HS-27A (cell line): ENCODE measurements at regions not wholly inside any gene's neighbourhood (a gene's known extent, or its start where the extent isn't known, plus 50 kb on each side); places are given as distances from the start of the nearest gene placed in this dataset.
"Not testable (repeated sequence)": the region's sequence is repeated elsewhere in the genome, so short reads cannot be mapped to it uniquely, and the experiment has no call there.

ENCODE experiments used
- DNase-seq: peaks from one replicate; pipeline ENCODE4 v3.0.0-alpha.2; 2012; ENCODE audit warnings: low read depth, missing footprints

DNA sequence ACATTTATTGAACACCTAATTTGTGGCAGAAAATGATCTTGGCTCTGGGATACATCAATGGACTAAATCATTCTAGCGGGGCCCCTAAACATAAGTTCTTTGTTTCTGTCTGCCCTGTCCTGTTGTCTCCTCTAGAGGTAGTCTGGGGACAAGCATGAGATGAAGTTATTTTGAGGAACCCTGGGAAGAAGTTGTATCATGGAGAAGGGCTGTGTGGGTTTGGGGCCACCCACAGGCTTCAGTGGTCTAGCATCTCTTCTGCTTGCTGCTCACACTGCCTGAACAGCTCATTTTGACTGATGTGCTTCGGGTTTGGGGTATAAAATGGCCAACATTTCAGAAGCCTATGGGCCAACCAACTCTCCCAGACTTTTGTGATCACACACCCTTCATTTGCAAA is 50.3 kb upstream of the OSBPL11 start:
- DNase-seq: no peak

DNA sequence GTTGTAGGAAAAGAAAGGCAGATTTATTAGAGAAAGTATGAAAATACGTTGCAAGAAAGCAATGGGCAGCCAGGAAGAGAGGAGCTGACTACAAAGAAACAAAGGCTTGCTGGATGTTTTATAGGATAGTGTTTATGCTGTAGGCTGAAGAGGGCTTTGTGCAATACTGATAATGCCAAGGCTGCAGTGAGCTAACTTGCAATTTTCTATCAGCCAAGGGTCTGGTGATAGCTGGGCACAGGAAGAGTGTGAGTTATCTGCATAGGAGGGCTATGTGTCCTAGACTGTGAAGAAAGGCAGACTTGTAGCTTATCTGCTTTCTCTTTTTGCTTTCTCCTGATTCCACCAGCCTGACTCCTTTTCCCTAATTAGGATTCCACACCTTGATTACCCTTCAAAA is 51.3 kb upstream of the OSBPL11 start:
- no peak for DNase-seq

DNA sequence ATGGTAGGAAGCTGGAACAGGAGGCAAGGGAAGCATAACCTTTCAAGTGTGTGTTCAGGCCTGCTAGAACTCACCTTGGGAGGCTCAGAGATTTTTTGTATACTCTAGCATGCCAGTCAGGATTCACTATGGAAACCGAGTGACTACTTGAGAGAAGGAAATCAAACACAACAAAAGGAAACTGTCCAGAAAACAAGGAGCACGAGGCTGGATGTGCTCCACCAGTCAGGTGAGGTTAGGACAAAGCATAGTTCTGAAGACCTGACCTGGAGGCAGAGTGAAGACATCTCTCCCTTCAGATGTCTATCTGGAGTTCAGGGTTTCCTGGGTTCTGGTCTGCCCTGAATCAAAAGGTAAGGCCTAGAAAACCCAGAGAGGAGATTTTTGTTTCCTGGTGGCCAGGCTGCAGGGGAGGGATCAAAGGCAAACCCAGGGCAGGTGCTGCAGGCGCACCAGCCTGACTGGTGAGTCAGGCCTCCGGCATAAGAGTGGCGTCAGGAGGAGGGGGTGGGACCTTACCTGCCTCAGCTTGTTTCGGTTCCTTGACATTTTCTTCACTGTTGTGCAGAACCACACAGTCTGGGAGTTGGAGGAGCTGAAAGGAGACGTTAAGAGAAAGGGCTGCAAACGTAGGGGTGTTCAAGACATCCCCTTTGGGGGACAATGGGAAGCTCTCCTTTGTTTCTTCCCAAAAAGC is 52.2 kb upstream of the OSBPL11 start:
- no peak for DNase-seq

- no peak for DNase-seq
Measured at GRCh38 chr3:125651244-125651643, 55.9 kb upstream of the OSBPL11 start.

GRCh38 chr3:125652349-125652748 is 57.1 kb upstream of the OSBPL11 start:
- DNase-seq: no peak

GRCh38 chr3:125654526-125654925 is 59.2 kb upstream of the OSBPL11 start:
- DNase-seq: no peak

- no peak for DNase-seq
Measured at GRCh38 chr3:125662675-125663074, 67.4 kb upstream of the OSBPL11 start.

- DNase-seq: no peak
Measured at GRCh38 chr3:125670352-125670751, 75.1 kb upstream of the OSBPL11 start.

DNA sequence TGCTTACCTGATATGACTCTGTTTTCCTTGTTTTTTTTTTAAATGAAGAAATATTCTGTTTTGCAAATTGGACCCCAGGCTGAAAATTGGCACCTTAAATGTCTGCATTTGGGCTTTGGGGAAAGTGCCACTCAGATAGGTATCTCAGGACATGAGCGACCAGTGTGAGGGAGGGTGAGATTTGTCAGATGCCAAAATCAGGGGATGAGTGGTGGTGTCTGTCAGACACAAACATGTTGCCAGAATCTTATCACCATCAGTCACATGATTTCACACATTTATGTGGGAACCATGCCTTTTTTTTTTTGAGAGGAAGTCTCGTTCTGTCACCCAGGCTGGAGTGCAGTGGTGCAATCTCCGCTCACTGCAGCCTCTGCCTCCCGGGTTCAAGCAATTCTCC is 75.6 kb upstream of the OSBPL11 start:
- no peak for DNase-seq

DNA sequence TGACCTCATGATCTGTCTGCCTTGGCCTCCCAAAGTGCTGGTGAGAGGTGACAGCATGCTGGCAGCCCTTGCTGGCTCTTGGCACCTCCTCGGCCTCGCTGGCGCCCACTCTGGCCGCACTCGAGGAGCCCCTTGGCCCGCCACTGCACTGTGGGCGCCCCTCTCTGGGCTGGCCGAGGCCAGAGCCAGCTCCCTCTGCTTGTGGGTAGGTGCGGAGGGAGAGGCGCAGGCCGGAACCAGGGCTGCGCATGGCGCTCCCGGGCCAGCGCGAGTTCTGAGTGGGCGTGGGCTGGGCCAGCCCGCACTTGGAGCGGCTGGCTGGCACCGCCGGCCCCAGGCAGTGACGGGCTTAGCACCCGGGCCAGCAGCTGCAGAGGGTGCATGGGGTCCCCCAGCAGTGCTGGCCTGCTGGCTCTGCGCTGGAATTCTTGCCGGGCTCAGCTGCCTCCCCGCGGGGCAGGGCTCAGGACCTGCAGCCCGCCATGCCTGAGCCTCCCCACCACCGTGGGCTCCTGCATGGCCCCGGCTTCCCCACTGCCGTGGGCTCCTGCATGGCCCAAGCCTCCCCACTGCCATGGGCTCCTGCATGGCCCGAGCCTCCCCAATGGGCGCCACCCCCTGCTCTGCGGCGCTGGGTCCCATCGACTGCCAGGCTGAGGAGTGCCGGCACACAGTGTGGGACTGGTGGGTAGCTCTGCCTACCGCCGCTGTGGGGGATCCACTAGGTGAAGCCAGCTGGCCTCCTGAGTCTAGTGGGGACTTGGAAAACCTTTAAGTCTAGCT is 76.4 kb upstream of the OSBPL11 start:
- no peak for DNase-seq

- DNase-seq: no peak
Measured at GRCh38 chr3:125675791-125676190, 80.5 kb upstream of the OSBPL11 start.

DNA sequence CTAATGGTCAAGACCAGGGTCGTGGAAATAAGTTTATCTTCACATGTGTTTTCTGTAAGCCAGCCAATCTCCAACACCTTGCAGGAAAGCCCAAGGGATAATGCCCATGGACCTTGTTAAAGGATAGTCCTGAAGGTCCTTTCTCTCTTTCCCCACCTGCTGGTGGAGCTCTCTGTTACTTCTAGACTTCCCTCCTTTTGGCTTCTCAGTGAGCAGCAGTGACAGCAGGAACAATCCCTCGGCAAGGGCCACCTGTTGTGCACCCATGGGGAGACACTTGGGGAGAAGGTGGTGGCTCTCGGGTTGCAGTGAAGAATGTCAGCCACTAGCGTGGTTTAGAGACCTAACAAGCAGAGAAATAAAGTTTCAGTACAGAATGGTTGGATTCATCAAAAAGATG is 84.0 kb upstream of the OSBPL11 start:
- no peak for DNase-seq

GRCh38 chr3:125681146-125681545 is 85.8 kb upstream of the OSBPL11 start:
- DNase-seq: no peak

GRCh38 chr3:125681906-125682305 is 86.6 kb upstream of the OSBPL11 start:
- DNase-seq: not testable (repeated sequence)

DNA sequence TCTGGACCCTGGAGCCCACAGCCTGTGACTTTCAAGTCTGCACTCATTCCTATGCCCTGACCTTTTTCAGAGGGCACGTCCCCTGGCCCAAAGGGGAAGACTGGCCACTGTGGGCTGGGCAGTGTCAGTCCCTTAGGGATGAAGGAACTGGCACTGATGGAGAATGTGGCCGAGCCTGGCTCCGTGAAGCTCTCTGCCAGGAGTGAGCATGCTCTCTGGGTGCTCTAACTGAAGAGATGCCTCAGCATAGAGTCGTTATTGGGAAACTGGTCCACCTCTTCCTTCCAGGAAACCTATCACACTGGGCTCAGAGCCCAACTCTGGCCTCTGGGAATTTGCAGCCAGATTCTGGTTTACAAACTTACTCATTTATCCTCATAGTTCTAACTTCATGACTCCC is 87.3 kb upstream of the OSBPL11 start:
- DNase-seq: not testable (repeated sequence)

GRCh38 chr3:125683067-125683829 is 88.0 kb upstream of the OSBPL11 start:
- DNase-seq: no peak

- DNase-seq: no peak
Measured at GRCh38 chr3:125684199-125684598, 88.9 kb upstream of the OSBPL11 start.

- not testable (repeated sequence) for DNase-seq
Measured at GRCh38 chr3:125685741-125686140, 90.4 kb upstream of the OSBPL11 start.

GRCh38 chr3:125692361-125692760 is 97.1 kb upstream of the OSBPL11 start:
- DNase-seq: no peak

DNA sequence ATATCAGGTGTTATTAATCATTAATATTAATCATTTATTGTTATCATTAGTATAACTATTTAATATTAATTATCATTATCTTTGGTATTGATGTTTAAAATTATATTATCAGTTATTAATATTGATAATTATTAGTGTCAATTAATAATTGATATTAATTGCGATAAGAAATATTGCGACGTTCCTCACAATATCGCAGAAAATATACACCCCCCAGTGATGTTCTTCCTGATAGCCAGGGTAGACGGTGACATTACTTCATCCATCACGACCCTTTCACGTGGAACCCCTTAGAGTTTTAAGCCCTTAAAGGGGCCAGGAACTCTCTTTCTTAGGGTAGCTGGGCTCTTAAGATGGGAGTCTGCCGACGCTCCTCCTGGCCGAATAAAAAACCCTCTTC is 98.6 kb upstream of the OSBPL11 start:
- DNase-seq: no peak

GRCh38 chr3:125694761-125695294 is 99.5 kb upstream of the OSBPL11 start:
- no peak for DNase-seq

- DNase-seq: no peak
Measured at GRCh38 chr3:125695688-125696087, 100.4 kb upstream of the OSBPL11 start.

DNA sequence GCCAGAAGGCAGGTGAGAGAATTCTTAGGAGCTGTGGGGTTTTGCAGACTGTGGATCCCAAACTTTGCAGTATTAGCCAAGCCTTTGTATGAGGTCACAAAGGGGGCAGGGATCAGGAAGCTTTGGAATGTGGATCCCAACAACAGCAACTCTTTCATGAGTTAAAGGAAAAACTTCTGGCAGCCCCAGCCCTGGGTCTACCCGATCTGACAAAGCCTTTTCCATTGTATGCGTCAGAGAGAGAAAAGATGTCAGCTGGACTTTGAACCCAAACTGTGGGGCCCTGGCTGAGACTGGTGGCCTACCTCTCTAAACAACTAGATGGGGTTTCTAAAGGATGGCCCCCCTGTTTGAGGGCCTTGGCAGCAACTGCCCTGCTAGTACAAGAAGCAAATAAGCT is 101.8 kb upstream of the OSBPL11 start:
- not testable (repeated sequence) for DNase-seq
